GM19438 (cell line): ENCODE measurements at regions not wholly inside any gene's neighbourhood (a gene's known extent, or its start where the extent isn't known, plus 50 kb on each side); places are given as distances from the start of the nearest gene placed in this dataset.

ENCODE experiments used
- ATAC-seq: cut with Tn5 transposase; IDR thresholded peaks from one replicate; pipeline ENCODE4 v1.9.1; 2021; ENCODE audit warnings: low read depth; ENCODE audit not compliant: unreplicated experiment

- ATAC-seq: no peak
Measured at GRCh38 chr16:85251225-85251760, 139.0 kb upstream of the CIBAR2 start.

GRCh38 chr16:85252014-85252413 is 139.7 kb upstream of the CIBAR2 start:
- no peak for ATAC-seq

- no peak for ATAC-seq
Measured at GRCh38 chr16:85252461-85252860, 140.2 kb upstream of the CIBAR2 start.

- no peak for ATAC-seq
Measured at GRCh38 chr16:85253084-85253941, 141.0 kb upstream of the CIBAR2 start.

- ATAC-seq: no peak
Measured at GRCh38 chr16:85254051-85254450, 141.8 kb upstream of the CIBAR2 start.

GRCh38 chr16:85254921-85255320 is 142.6 kb upstream of the CIBAR2 start:
- no peak for ATAC-seq

- ATAC-seq: no peak
Measured at GRCh38 chr16:85255777-85256176, 143.5 kb upstream of the CIBAR2 start.

GRCh38 chr16:85256190-85256739 is 144.0 kb upstream of the CIBAR2 start:
- ATAC-seq: no peak

- ATAC-seq: no peak
Measured at GRCh38 chr16:85257483-85257882, 145.2 kb upstream of the CIBAR2 start.

- no peak for ATAC-seq
Measured at GRCh38 chr16:85258166-85258565, 145.9 kb upstream of the CIBAR2 start.

- ATAC-seq: no peak
Measured at GRCh38 chr16:85258629-85259028, 146.4 kb upstream of the CIBAR2 start.

- no peak for ATAC-seq
Measured at GRCh38 chr16:85259115-85259831, 147.0 kb upstream of the CIBAR2 start.

- ATAC-seq: no peak
Measured at GRCh38 chr16:85259832-85260167, 147.5 kb upstream of the CIBAR2 start.

- ATAC-seq: no peak
Measured at GRCh38 chr16:85261204-85261603, 148.9 kb upstream of the CIBAR2 start.

- no peak for ATAC-seq
Measured at GRCh38 chr16:85261657-85262557, 149.6 kb upstream of the CIBAR2 start.

- ATAC-seq: no peak
Measured at GRCh38 chr16:85262558-85263238, 150.4 kb upstream of the CIBAR2 start.

GRCh38 chr16:85263239-85263585 is 150.9 kb upstream of the CIBAR2 start:
- ATAC-seq: no peak

GRCh38 chr16:85264752-85265151 is 152.5 kb upstream of the CIBAR2 start:
- no peak for ATAC-seq

GRCh38 chr16:85265161-85265784 is 153.0 kb upstream of the CIBAR2 start:
- no peak for ATAC-seq

GRCh38 chr16:85265810-85266209 is 153.5 kb upstream of the CIBAR2 start:
- ATAC-seq: no peak
